ENCODE measurements at regions not wholly inside any gene's neighbourhood (a gene's known extent, or its start where the extent isn't known, plus 50 kb on each side); places are given as distances from the start of the nearest gene placed in this dataset.

GRCh38 chr10:52541006-52541473, 227.0 kb downstream of the DKK1 start:
- H4K20me1 ChIP-seq (ENCODE audit: insufficient read depth, low read length): no peaks in the 10 kb centered on the region
- H3K4me1 ChIP-seq (ENCODE audit: insufficient read depth, low read length): peaks cover 10% of the 10 kb centered on the region
- no peak overlapping the region for H2AFZ ChIP-seq (ENCODE audit: low read length)
- H3K4me3 ChIP-seq (ENCODE audit: insufficient read depth, low read length): no peak overlapping the region
- no peaks in the 10 kb centered on the region for H3K79me2 ChIP-seq (ENCODE audit: insufficient read depth, low read length)
- H3K27me3 ChIP-seq (ENCODE audit: insufficient read depth, low read length): no peaks in the 10 kb centered on the region
- TF ChIP-seq, protein P1, sequence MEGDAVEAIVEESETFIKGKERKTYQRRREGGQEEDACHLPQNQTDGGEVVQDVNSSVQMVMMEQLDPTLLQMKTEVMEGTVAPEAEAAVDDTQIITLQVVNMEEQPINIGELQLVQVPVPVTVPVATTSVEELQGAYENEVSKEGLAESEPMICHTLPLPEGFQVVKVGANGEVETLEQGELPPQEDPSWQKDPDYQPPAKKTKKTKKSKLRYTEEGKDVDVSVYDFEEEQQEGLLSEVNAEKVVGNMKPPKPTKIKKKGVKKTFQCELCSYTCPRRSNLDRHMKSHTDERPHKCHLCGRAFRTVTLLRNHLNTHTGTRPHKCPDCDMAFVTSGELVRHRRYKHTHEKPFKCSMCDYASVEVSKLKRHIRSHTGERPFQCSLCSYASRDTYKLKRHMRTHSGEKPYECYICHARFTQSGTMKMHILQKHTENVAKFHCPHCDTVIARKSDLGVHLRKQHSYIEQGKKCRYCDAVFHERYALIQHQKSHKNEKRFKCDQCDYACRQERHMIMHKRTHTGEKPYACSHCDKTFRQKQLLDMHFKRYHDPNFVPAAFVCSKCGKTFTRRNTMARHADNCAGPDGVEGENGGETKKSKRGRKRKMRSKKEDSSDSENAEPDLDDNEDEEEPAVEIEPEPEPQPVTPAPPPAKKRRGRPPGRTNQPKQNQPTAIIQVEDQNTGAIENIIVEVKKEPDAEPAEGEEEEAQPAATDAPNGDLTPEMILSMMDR (IDR thresholded peaks at IDR 0.05; ENCODE audit: extremely low read depth, low read depth, low read length): no peak
- H3K4me2 ChIP-seq (ENCODE audit: insufficient read depth, low read length): no peak overlapping the region
- no peaks in the 10 kb centered on the region for H3K36me3 ChIP-seq (ENCODE audit: insufficient read depth, low read length)
- H3K9me3 ChIP-seq (ENCODE audit: low read depth, low read length): no peaks in the 10 kb centered on the region
- DNase-seq (ENCODE audit: insufficient read length, low spot score, missing footprints): peak; percentile 9
- H3K27ac ChIP-seq (ENCODE audit: low read depth, low read length): no peak overlapping the region

- TF ChIP-seq, protein P1 (IDR thresholded peaks at IDR 0.05; ENCODE audit: extremely low read depth, low read depth, low read length): no peak
- Histone ChIP-seq H3K27me3 (ENCODE audit: insufficient read depth, low read length) (no peaks in the 10 kb centered on the region), H3K4me3 (ENCODE audit: insufficient read depth, low read length) (no peak overlapping the region), H3K79me2 (ENCODE audit: insufficient read depth, low read length) (no peaks in the 10 kb centered on the region), H4K20me1 (ENCODE audit: insufficient read depth, low read length) (no peaks in the 10 kb centered on the region), H3K36me3 (ENCODE audit: insufficient read depth, low read length) (no peaks in the 10 kb centered on the region), H3K4me2 (ENCODE audit: insufficient read depth, low read length) (no peak overlapping the region), H3K9me3 (ENCODE audit: low read depth, low read length) (no peaks in the 10 kb centered on the region), H3K27ac (ENCODE audit: low read depth, low read length) (no peak overlapping the region), H2AFZ (ENCODE audit: low read length) (no peak overlapping the region), H3K4me1 (ENCODE audit: insufficient read depth, low read length) (peaks cover 10% of the 10 kb centered on the region)
- no peak for DNase-seq (ENCODE audit: insufficient read length, low spot score, missing footprints)
These were observed 228.8 kb downstream of the DKK1 start for GRCh38 chr10:52542906-52543305.

DNA sequence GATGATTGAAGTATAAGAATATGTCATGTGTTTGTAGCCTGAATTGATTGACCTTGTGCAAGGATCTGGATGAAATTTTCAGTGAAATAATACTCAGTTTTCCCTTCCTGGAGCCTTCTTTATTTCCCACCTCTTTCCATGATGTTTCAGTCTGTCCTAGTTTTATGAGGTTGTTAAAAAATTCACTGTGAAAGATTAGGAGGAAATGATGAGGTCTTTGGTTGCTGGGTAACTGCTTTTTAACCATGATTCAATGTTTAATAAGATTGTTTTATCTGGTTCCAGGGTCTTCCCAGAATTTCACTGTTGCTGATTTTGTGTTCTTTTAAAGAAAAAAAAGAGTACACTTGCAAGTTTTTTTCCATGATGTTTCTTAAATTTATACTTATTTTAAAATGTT, 221.5 kb downstream of the MBL2 start:
- Histone ChIP-seq H3K27me3 (ENCODE audit: insufficient read depth, low read length) (no peaks in the 10 kb centered on the region), H3K36me3 (ENCODE audit: insufficient read depth, low read length) (no peaks in the 10 kb centered on the region), H3K4me2 (ENCODE audit: insufficient read depth, low read length) (no peak overlapping the region), H2AFZ (ENCODE audit: low read length) (peak overlapping the region; percentile 44), H3K4me3 (ENCODE audit: insufficient read depth, low read length) (no peak overlapping the region), H3K4me1 (ENCODE audit: insufficient read depth, low read length) (no peaks in the 10 kb centered on the region), H3K9me3 (ENCODE audit: low read depth, low read length) (no peaks in the 10 kb centered on the region), H3K79me2 (ENCODE audit: insufficient read depth, low read length) (no peaks in the 10 kb centered on the region), H3K27ac (ENCODE audit: low read depth, low read length) (no peak overlapping the region), H4K20me1 (ENCODE audit: insufficient read depth, low read length) (no peaks in the 10 kb centered on the region)
- TF ChIP-seq, protein P1 (IDR thresholded peaks at IDR 0.05; ENCODE audit: extremely low read depth, low read depth, low read length): no peak
- DNase-seq (ENCODE audit: insufficient read length, low spot score, missing footprints): no peak

DNA sequence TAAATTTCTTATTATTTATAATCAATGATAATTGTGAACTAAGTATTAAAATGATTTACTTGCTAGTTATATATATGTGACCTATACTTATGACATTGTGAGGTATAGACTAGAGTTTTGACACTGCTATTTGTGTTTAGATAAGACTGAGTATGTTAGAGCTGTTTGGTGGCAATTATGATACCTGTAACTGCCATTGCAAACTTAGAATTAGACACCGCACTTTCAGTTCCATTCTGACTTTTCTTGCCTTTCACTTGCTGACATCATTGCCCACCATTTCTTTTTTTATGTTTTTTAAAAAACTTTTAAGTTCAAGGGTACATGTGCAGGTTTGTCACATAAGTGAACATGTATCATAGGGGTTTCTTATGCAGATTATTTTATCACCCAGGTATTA, 214.5 kb downstream of the MBL2 start:
- H2AFZ ChIP-seq (ENCODE audit: low read length): no peak overlapping the region
- no peaks in the 10 kb centered on the region for H4K20me1 ChIP-seq (ENCODE audit: insufficient read depth, low read length)
- H3K4me1 ChIP-seq (ENCODE audit: insufficient read depth, low read length): no peaks in the 10 kb centered on the region
- no peaks in the 10 kb centered on the region for H3K36me3 ChIP-seq (ENCODE audit: insufficient read depth, low read length)
- H3K4me2 ChIP-seq (ENCODE audit: insufficient read depth, low read length): no peak overlapping the region
- H3K9me3 ChIP-seq (ENCODE audit: low read depth, low read length): no peaks in the 10 kb centered on the region
- no peak overlapping the region for H3K27ac ChIP-seq (ENCODE audit: low read depth, low read length)
- H3K4me3 ChIP-seq (ENCODE audit: insufficient read depth, low read length): no peak overlapping the region
- no peaks in the 10 kb centered on the region for H3K79me2 ChIP-seq (ENCODE audit: insufficient read depth, low read length)
- TF ChIP-seq, protein P1 (IDR thresholded peaks at IDR 0.05; ENCODE audit: extremely low read depth, low read depth, low read length): no peak
- H3K27me3 ChIP-seq (ENCODE audit: insufficient read depth, low read length): no peaks in the 10 kb centered on the region
- DNase-seq (ENCODE audit: insufficient read length, low spot score, missing footprints): no peak
